Peyer's patch (tissue), 4 donors: ENCODE measurements at regions not wholly inside any gene's neighbourhood (a gene's known extent, or its start where the extent isn't known, plus 50 kb on each side); places are given as distances from the start of the nearest gene placed in this dataset.
"Not testable (repeated sequence)": the region's sequence is repeated elsewhere in the genome, so short reads cannot be mapped to it uniquely, and the experiment has no call there.

Experiments used
- DNase-seq, 3 donors: peaks; one replicate each; pipeline ENCODE4 v3.0.0-alpha.2; 2017 to 2019
- H3K27ac ChIP-seq, 4 donors: fragments of 200-600 bp; sonication (generic); one replicate each; pipeline ENCODE4 v1.5.1; 2016 to 2019
- H3K27me3 ChIP-seq, 2 donors: fragments of 200-600 bp; sonication (generic); one replicate each; pipeline ENCODE4 v1.5.1; 2019
- H3K36me3 ChIP-seq, 3 donors: fragments of 200-600 bp; sonication (generic); one replicate each; pipeline ENCODE4 v1.5.1; 2016 to 2019
- H3K4me1 ChIP-seq, 4 donors: fragments of 200-600 bp; sonication (generic); one replicate each; pipeline ENCODE4 v1.5.1; 2016 to 2019
- H3K4me3 ChIP-seq, 4 donors: fragments of 200-600 bp; sonication (generic); 1 replicate in 3 of 4; 2 replicates in 1 of 4; pipeline ENCODE4 v1.5.1; 2016 to 2019; ENCODE audit warnings: mild to moderate bottlenecking in 1 of 4
- H3K9me3 ChIP-seq, 4 donors: fragments of 200-600 bp; sonication (generic); one replicate each; pipeline ENCODE4 v1.5.1; 2016 to 2019; ENCODE audit warnings: mild to moderate bottlenecking in 1 of 4
- CTCF ChIP-seq, 6 experiments: fragments of 450-650 bp in 4 of 6; fragments of 200-600 bp in 2 of 6; sonication (generic) in 1 of 6; IDR thresholded peaks; one replicate each; pipeline ENCODE4 v1.5.1; 2017 to 2019; ENCODE audit warnings: antibody characterized with exemption in 6 of 6, mild to moderate bottlenecking in 3 of 6, moderate library complexity in 1 of 6
- POLR2A ChIP-seq, 2 donors: fragments of 450-650 bp; IDR thresholded peaks; one replicate each; pipeline ENCODE4 v1.5.1; 2017; ENCODE audit warnings: antibody characterized with exemption in 2 of 2, mild to moderate bottlenecking in 2 of 2, moderate library complexity in 2 of 2

GRCh38 chr5:92207151-92207550 lies 824.0 kb upstream of the ARRDC3 start:
- no peaks in the 10 kb centered on the region for H3K27me3 ChIP-seq
- TF ChIP-seq CTCF (IDR thresholded peaks at IDR 0.05) (no peak), POLR2A (IDR thresholded peaks at IDR 0.05) (no peak)
- no peaks in the 10 kb centered on the region for H3K36me3 ChIP-seq
- H3K4me1 ChIP-seq, result no peaks in the 10 kb centered on the region
- DNase-seq, result no peak
- no peaks in the 10 kb centered on the region for H3K9me3 ChIP-seq
- H3K4me3 ChIP-seq, result no peak overlapping the region
- H3K27ac ChIP-seq, result no peak overlapping the region

GRCh38 chr5:92206681-92207080 lies 823.6 kb upstream of the ARRDC3 start:
- H3K4me1 ChIP-seq, result no peaks in the 10 kb centered on the region
- no peaks in the 10 kb centered on the region for H3K9me3 ChIP-seq
- no peaks in the 10 kb centered on the region for H3K27me3 ChIP-seq
- H3K27ac ChIP-seq, result no peak overlapping the region
- no peak overlapping the region for H3K4me3 ChIP-seq
- DNase-seq, result no peak
- TF ChIP-seq CTCF (IDR thresholded peaks at IDR 0.05) (no peak), POLR2A (IDR thresholded peaks at IDR 0.05) (no peak)
- H3K36me3 ChIP-seq, result no peaks in the 10 kb centered on the region

GRCh38 chr5:92199035-92199434 lies 815.9 kb upstream of the ARRDC3 start:
- H3K4me3 ChIP-seq, DNase-seq, H3K27ac ChIP-seq, H3K4me1 ChIP-seq, H3K36me3 ChIP-seq, H3K9me3 ChIP-seq, H3K27me3 ChIP-seq: not testable (repeated sequence)

- DNase-seq, result no peak
- no peak overlapping the region for H3K4me3 ChIP-seq
- no peaks in the 10 kb centered on the region for H3K9me3 ChIP-seq
- no peaks in the 10 kb centered on the region for H3K27me3 ChIP-seq
- no peaks in the 10 kb centered on the region for H3K36me3 ChIP-seq
- H3K4me1 ChIP-seq, result no peaks in the 10 kb centered on the region
- TF ChIP-seq POLR2A (IDR thresholded peaks at IDR 0.05) (no peak), CTCF (IDR thresholded peaks at IDR 0.05) (no peak)
- no peak overlapping the region for H3K27ac ChIP-seq
These were observed 798.5 kb upstream of the ARRDC3 start for GRCh38 chr5:92181656-92182055.

GRCh38 chr5:92180391-92180790 lies 797.3 kb upstream of the ARRDC3 start:
- H3K27me3 ChIP-seq, result no peaks in the 10 kb centered on the region
- TF ChIP-seq POLR2A (IDR thresholded peaks at IDR 0.05), result no peak
- TF ChIP-seq CTCF (IDR thresholded peaks at IDR 0.05), result no peak
- H3K4me3 ChIP-seq, result no peak overlapping the region
- H3K9me3 ChIP-seq, result no peaks in the 10 kb centered on the region
- no peak for DNase-seq
- H3K4me1 ChIP-seq, result no peaks in the 10 kb centered on the region
- no peak overlapping the region for H3K27ac ChIP-seq
- H3K36me3 ChIP-seq, result no peaks in the 10 kb centered on the region

GRCh38 chr5:92179651-92180050 lies 796.5 kb upstream of the ARRDC3 start:
- TF ChIP-seq CTCF (IDR thresholded peaks at IDR 0.05) (no peak), POLR2A (IDR thresholded peaks at IDR 0.05) (no peak)
- H3K4me3 ChIP-seq, result no peak overlapping the region
- no peaks in the 10 kb centered on the region for H3K4me1 ChIP-seq
- DNase-seq, result no peak
- no peaks in the 10 kb centered on the region for H3K9me3 ChIP-seq
- H3K27ac ChIP-seq, result no peak overlapping the region
- H3K36me3 ChIP-seq, result no peaks in the 10 kb centered on the region
- no peaks in the 10 kb centered on the region for H3K27me3 ChIP-seq
